Bronchial epithelial cell (primary cell): ENCODE measurements at regions not wholly inside any gene's neighbourhood (a gene's known extent, or its start where the extent isn't known, plus 50 kb on each side); places are given as distances from the start of the nearest gene placed in this dataset.

Source experiments
- DNase-seq: peaks from one replicate; pipeline ENCODE4 v3.0.0-alpha.2; 2010; ENCODE audit warnings: low read depth
- FAIRE-seq: peaks from 2 replicates; lab custom pipeline; 2011; peaks lifted over from hg19 to GRCh38; lab: Jason Lieb, UNC
- H3K27me3 ChIP-seq: 2 replicates; pipeline ENCODE4 v1.5.1; 2011; ENCODE audit warnings: low read length; ENCODE audit not compliant: control insufficient read depth, insufficient read depth
- H3K36me3 ChIP-seq: 2 replicates; pipeline ENCODE4 v1.5.1; 2011; ENCODE audit warnings: low read length; ENCODE audit not compliant: control insufficient read depth, insufficient read depth
- H3K4me3 ChIP-seq: 2 replicates; pipeline ENCODE4 v1.5.1; 2011; ENCODE audit warnings: mild to moderate bottlenecking, low read depth, low read length, control low read depth
- TF ChIP-seq, protein P1 (sequence below): IDR thresholded peaks from 2 replicates; pipeline ENCODE4 v1.5.1; 2011; ENCODE audit warnings: mild to moderate bottlenecking, moderate library complexity, low read length, control low read depth, inconsistent platforms; ENCODE audit not compliant: insufficient read depth, severe bottlenecking

DNA sequence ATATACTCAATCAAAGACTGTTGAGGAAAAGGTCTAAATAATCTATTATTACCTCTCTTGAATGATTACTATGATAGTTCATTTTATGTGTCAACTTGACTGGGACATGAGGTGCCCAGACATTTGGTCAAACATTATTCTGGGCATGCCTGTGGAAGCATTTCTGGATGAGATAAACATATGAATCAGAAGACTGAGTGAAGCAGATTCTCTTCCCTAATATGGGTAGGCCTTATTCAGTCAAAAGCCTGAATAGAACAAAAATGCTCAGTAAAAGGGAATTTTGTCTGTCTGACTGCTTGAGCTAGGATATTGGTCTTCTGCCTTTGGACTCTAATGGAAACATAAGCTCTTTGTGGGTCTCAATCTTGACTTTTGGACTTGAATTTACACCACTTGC lies 73.3 kb upstream of the SOX13 start:
- peaks cover 3% of the 10 kb centered on the region for H3K27me3 ChIP-seq
- no peak overlapping the region for H3K4me3 ChIP-seq
- no peaks in the 10 kb centered on the region for H3K36me3 ChIP-seq
- DNase-seq (no peak), FAIRE-seq (no peak)
- TF ChIP-seq, protein P1, sequence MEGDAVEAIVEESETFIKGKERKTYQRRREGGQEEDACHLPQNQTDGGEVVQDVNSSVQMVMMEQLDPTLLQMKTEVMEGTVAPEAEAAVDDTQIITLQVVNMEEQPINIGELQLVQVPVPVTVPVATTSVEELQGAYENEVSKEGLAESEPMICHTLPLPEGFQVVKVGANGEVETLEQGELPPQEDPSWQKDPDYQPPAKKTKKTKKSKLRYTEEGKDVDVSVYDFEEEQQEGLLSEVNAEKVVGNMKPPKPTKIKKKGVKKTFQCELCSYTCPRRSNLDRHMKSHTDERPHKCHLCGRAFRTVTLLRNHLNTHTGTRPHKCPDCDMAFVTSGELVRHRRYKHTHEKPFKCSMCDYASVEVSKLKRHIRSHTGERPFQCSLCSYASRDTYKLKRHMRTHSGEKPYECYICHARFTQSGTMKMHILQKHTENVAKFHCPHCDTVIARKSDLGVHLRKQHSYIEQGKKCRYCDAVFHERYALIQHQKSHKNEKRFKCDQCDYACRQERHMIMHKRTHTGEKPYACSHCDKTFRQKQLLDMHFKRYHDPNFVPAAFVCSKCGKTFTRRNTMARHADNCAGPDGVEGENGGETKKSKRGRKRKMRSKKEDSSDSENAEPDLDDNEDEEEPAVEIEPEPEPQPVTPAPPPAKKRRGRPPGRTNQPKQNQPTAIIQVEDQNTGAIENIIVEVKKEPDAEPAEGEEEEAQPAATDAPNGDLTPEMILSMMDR = no peak

DNA sequence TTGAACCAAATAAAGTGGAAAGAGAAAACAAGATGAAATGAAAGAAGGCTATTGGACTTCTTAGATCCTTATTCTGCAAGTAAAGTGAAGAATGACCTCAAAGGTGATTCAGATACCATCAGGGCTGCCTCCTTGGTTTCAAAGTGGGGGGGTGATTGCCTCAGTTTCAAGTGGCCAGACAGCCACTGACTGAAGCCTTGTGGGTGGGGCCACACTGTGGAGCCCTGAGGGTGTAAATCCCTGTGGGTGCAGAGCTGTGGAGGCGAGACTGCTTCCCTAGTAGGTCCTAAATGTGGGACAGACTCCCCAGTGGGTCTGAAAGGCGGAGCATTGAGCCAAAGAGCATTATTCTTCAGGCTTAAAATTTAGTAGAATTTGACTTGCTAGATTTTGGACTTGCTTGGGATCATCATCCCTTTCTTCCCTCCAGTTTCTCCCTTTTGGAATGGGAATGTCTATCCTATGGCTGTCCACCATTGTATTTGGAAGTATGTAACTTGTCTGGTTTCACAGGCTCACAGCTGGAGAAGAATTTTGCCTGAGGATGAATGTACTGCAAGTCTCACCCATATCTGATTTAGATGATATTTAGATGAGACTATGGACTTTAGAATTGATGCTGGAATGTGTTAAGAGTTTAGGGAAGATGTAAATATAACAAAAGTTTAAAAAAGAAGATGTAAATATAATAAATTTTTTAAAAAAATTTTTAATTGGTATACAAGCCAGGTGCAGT lies 71.6 kb upstream of the SOX13 start:
- H3K36me3 ChIP-seq = no peaks in the 10 kb centered on the region
- H3K27me3 ChIP-seq = no peaks in the 10 kb centered on the region
- no peak overlapping the region for H3K4me3 ChIP-seq
- FAIRE-seq (no peak), DNase-seq (no peak)
- TF ChIP-seq, protein P1 = no peak

DNA sequence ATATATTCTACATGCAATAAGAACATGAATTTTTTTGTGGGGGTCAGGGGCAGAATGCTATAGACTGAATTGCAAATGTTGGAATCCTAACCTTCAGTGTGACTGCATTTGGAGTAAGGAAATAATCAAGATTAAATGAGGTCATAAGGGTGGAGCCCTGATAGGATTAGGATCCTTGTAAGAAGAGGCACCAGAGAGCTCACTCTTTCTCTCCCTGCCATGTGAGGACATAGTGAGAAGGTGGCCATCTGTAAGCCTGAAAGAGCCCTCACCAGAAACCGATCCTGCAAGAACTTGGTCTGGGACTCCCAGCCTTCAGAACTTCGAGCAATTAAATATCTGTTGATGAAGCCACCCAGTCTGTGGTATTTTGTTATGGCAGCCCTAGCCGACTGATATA lies 70.3 kb upstream of the SOX13 start:
- DNase-seq (no peak), FAIRE-seq (no peak)
- TF ChIP-seq, protein P1 = no peak
- Histone ChIP-seq H3K27me3 (no peaks in the 10 kb centered on the region), H3K4me3 (no peak overlapping the region), H3K36me3 (no peaks in the 10 kb centered on the region)

DNA sequence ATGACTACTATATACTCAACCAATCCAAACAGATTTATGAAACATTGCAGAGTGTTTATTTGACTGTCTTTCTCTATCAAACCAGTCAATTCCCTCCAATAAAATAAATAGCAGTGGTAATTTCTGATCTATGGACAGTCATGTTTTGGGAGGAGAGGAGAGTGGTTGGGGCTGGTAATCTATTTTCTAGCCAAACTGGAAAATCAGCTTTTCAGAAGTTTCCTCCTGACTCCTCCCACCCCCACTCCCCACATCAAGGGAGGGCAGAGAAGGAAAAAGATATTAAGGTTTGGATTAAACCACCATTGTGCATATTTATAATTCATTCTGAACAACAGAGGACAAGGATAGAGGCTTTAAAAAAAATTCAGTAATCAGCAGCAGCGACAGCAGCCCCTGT lies 69.4 kb upstream of the SOX13 start:
- TF ChIP-seq, protein P1 = no peak
- no peak for FAIRE-seq

DNA sequence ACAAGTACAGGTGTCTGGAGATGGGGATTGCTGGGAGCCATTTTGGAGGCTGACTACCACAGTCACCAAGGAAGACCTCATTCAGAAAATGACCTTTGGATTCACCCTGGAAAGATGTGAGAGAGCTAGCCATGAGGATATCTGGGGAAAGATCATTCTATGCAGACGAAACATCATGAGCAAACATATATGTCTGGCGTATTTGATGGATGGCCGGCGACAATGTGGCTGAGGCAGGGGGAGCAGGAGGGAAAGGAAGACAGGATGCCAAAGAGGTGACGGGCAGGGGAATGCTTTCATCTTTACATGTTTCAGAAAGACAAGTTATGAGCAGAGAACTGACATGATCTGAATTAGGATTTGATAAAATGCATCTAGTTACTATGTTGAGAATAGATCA lies 61.5 kb upstream of the SOX13 start:
- H3K4me3 ChIP-seq = no peak overlapping the region
- no peak for DNase-seq

More for the DNA sequence above, 69.4 kb upstream of the SOX13 start:
- Histone ChIP-seq H3K27me3 (no peaks in the 10 kb centered on the region), H3K4me3 (no peak overlapping the region), H3K36me3 (no peaks in the 10 kb centered on the region)
- DNase-seq = no peak

More for the DNA sequence above, 61.5 kb upstream of the SOX13 start:
- TF ChIP-seq, protein P1 = no peak
- no peak for FAIRE-seq
- Histone ChIP-seq H3K27me3 (no peaks in the 10 kb centered on the region), H3K36me3 (no peaks in the 10 kb centered on the region)
